ENCODE measurements at regions not wholly inside any gene's neighbourhood (a gene's known extent, or its start where the extent isn't known, plus 50 kb on each side); places are given as distances from the start of the nearest gene placed in this dataset.

DNA sequence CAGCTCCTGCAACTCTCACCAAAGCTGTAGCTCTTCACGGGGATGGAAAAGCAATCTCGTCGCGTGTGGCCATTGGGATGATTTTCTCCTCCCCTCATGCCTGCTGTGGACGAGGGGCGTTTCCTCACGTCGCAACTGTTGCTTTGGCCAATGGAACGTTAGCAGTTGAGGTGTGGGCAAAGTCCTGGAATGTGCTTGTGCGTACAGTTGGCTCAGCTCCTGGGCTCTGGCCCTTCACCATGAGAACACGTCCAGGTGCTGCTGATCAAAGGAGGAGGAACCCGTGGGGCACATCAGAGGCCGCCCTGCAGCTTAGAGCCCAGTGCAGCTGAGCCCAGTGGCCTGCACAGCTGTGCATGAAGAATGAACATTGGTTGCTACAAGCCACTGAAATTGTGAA, 186.1 kb downstream of the TJP1 start:
- no peak for DNase-seq (ENCODE audit: extremely low spot score, unreplicated experiment)
- Mint-ChIP-seq H3K27ac (no peak overlapping the region), H3K4me1 (ENCODE audit: unreplicated experiment) (no peaks in the 10 kb centered on the region), H3K27me3 (peaks cover 4% of the 10 kb centered on the region), H3K4me3 (no peak overlapping the region), H3K9me3 (no peaks in the 10 kb centered on the region), H3K36me3 (no peaks in the 10 kb centered on the region)
- TF ChIP-seq CTCF (conservative IDR thresholded peaks at IDR 0.05) = no peak

GRCh38 chr15:29635513-29636098, 186.7 kb downstream of the TJP1 start:
- Mint-ChIP-seq H3K4me1 (ENCODE audit: unreplicated experiment) (no peaks in the 10 kb centered on the region), H3K27ac (no peak overlapping the region), H3K27me3 (peaks cover 4% of the 10 kb centered on the region), H3K4me3 (no peak overlapping the region), H3K9me3 (no peaks in the 10 kb centered on the region), H3K36me3 (no peaks in the 10 kb centered on the region)
- DNase-seq (ENCODE audit: extremely low spot score, unreplicated experiment) = no peak
- TF ChIP-seq CTCF (conservative IDR thresholded peaks at IDR 0.05) = no peak

GRCh38 chr15:29633971-29634370, 188.3 kb downstream of the TJP1 start:
- Mint-ChIP-seq H3K4me1 (ENCODE audit: unreplicated experiment) (no peaks in the 10 kb centered on the region), H3K36me3 (no peaks in the 10 kb centered on the region), H3K27ac (no peak overlapping the region), H3K27me3 (peaks cover 4% of the 10 kb centered on the region), H3K9me3 (no peaks in the 10 kb centered on the region), H3K4me3 (no peak overlapping the region)
- TF ChIP-seq CTCF (conservative IDR thresholded peaks at IDR 0.05) = no peak
- DNase-seq (ENCODE audit: extremely low spot score, unreplicated experiment) = no peak

DNA sequence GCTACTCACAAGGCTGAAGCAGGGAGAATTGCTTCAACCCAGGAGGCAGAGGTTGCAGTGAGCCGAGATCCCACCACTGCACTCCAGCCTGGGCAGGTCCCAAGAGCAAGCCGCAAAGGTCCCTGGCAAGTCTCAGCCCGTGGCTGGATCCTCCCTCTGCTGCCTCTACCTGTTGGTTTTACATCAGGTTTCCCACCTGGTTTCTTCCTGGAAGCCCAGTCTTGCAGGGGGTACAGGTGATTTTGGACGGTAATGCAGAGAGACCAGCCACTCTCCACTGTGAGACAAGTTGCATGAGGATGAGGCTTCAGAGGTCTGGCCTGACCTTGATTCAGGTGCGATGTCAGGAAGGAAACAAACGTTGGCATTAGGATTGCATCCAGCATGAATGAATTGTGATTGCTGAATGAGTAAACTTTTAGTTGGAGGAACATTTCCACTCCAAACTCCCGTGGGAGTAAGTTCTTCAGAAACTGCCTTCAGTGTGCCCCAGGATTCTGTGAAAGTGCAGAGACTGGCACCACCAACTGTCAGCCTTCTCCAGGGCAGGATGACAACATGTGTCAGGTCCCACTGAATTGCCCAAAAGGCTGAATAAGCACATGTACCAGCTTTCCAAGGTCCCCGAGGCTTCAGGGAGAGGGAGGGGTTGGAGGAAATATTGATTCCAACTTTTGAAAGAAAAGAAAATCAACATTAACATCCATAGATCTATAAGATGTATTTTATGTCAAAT, 189.4 kb downstream of the TJP1 start:
- Mint-ChIP-seq H3K4me1 (ENCODE audit: unreplicated experiment) (no peaks in the 10 kb centered on the region), H3K36me3 (no peaks in the 10 kb centered on the region), H3K27me3 (peaks cover 4% of the 10 kb centered on the region), H3K4me3 (no peak overlapping the region), H3K9me3 (no peaks in the 10 kb centered on the region), H3K27ac (no peak overlapping the region)
- no peak for DNase-seq (ENCODE audit: extremely low spot score, unreplicated experiment)
- no peak for TF ChIP-seq CTCF (conservative IDR thresholded peaks at IDR 0.05)

GRCh38 chr15:29631076-29632070, 190.9 kb downstream of the TJP1 start:
- DNase-seq (ENCODE audit: extremely low spot score, unreplicated experiment) = no peak
- no peaks in the 10 kb centered on the region for H3K4me1 Mint-ChIP-seq (ENCODE audit: unreplicated experiment)
- no peaks in the 10 kb centered on the region for H3K36me3 Mint-ChIP-seq
- TF ChIP-seq CTCF (conservative IDR thresholded peaks at IDR 0.05) = no peak
- H3K27ac Mint-ChIP-seq = no peak overlapping the region
- no peak overlapping the region for H3K4me3 Mint-ChIP-seq
- peaks cover 2% of the 10 kb centered on the region for H3K9me3 Mint-ChIP-seq
- H3K27me3 Mint-ChIP-seq = no peaks in the 10 kb centered on the region

All from type B pancreatic cell (in vitro differentiated cells).